H1 (cell line): ENCODE measurements at regions not wholly inside any gene's neighbourhood (a gene's known extent, or its start where the extent isn't known, plus 50 kb on each side); places are given as distances from the start of the nearest gene placed in this dataset.

Experiments
- ASH2L ChIP-seq: fragments of 200-600, 300-600 bp; sonication (generic); IDR thresholded peaks from one replicate; pipeline ENCODE4 v1.7.1; 2017; ENCODE audit warnings: low read length
- EGR1 ChIP-seq: IDR thresholded peaks from 2 replicates; pipeline ENCODE4 v1.6.1; 2011; ENCODE audit warnings: low read depth, low read length, borderline replicate concordance
- EP300 ChIP-seq, 2 experiments: IDR thresholded peaks; 1 replicate in 1 of 2; 2 replicates in 1 of 2; pipeline ENCODE4 v1.6.1; 2011 to 2012; ENCODE audit warnings: low read depth in 2 of 2, low read length in 2 of 2, mild to moderate bottlenecking in 2 of 2, borderline replicate concordance in 1 of 2, inconsistent platforms in 1 of 2, moderate library complexity in 1 of 2
- EZH2 ChIP-seq: fragments of 200-600 bp; sonication (generic); IDR thresholded peaks from 2 replicates; pipeline ENCODE4 v1.7.1; 2012; ENCODE audit warnings: low read depth, mild to moderate bottlenecking, moderate library complexity, low read length, inconsistent platforms; ENCODE audit not compliant: severe bottlenecking
- JUN ChIP-seq: IDR thresholded peaks from 2 replicates; pipeline ENCODE4 v1.6.1; 2011; ENCODE audit warnings: low read depth, mild to moderate bottlenecking, improper control_type of control experiment, low read length
- KDM1A ChIP-seq: fragments of 200-600, 300-600 bp; sonication (generic); IDR thresholded peaks from 2 replicates; pipeline ENCODE4 v1.7.1; 2016; ENCODE audit warnings: mild to moderate bottlenecking, low read length, borderline replicate concordance
- RAD21 ChIP-seq, 2 experiments: IDR thresholded peaks in 1 of 2; conservative IDR thresholded peaks in 1 of 2; 2 replicates each; pipeline ENCODE4 v1.6.1; 2011; ENCODE audit warnings: low read depth in 2 of 2, low read length in 2 of 2, improper control_type of control experiment in 1 of 2, inconsistent platforms in 1 of 2, mild to moderate bottlenecking in 1 of 2, moderate library complexity in 1 of 2
- SIX5 ChIP-seq: IDR thresholded peaks from 2 replicates; pipeline ENCODE4 v1.6.1; 2011; ENCODE audit warnings: mild to moderate bottlenecking, low read depth, low read length
- TAF1 ChIP-seq: IDR thresholded peaks from 2 replicates; pipeline ENCODE4 v1.6.1; 2011; ENCODE audit warnings: mild to moderate bottlenecking, low read depth, low read length

- no peak for TF ChIP-seq RAD21 (IDR thresholded peaks at IDR 0.05 in 1 of 2, conservative IDR thresholded peaks at IDR 0.05 in 1 of 2; ENCODE audit: low read depth in 2 of 2, low read length in 2 of 2)
- no peak for TF ChIP-seq SIX5
- TF ChIP-seq EZH2, result no peak
- TF ChIP-seq JUN, result no peak
- no peak for TF ChIP-seq EGR1
- TF ChIP-seq ASH2L, result no peak
- TF ChIP-seq KDM1A, result no peak
- TF ChIP-seq TAF1, result no peak
- TF ChIP-seq EP300 (IDR thresholded peaks at IDR 0.05; ENCODE audit: borderline replicate concordance in 1 of 2, low read depth in 2 of 2, low read length in 2 of 2), result no peak
These were observed 508.7 kb downstream of the SOX2 start (continued) for GRCh38 chr3:182220471-182220870.
